ENCODE measurements at regions not wholly inside any gene's neighbourhood (a gene's known extent, or its start where the extent isn't known, plus 50 kb on each side); places are given as distances from the start of the nearest gene placed in this dataset.

- no peak overlapping the region for H3K27ac ChIP-seq
- no peak overlapping the region for H3K4me3 ChIP-seq (ENCODE audit: low read depth, low read length)
- H3K4me1 ChIP-seq: no peaks in the 10 kb centered on the region
- H3K9me3 ChIP-seq (ENCODE audit: control insufficient read depth, low read length): no peaks in the 10 kb centered on the region
- no peaks in the 10 kb centered on the region for H3K36me3 ChIP-seq (ENCODE audit: control insufficient read depth, insufficient read depth, low read length)
- H3K79me2 ChIP-seq: no peaks in the 10 kb centered on the region
- no peaks in the 10 kb centered on the region for H3K27me3 ChIP-seq (ENCODE audit: control insufficient read depth, insufficient read depth, low read length)
- no peak overlapping the region for H2AFZ ChIP-seq
- no peak overlapping the region for H3K9ac ChIP-seq
- TF ChIP-seq CTCF (IDR thresholded peaks at IDR 0.05): no peak
- H3K4me2 ChIP-seq (ENCODE audit: low read length): no peak overlapping the region
These were observed 87.8 kb upstream of the GALNT15 start for GRCh38 chr3:16086690-16087089.

- Histone ChIP-seq H3K9me3 (ENCODE audit: control insufficient read depth, low read length) (no peaks in the 10 kb centered on the region), H3K36me3 (ENCODE audit: control insufficient read depth, insufficient read depth, low read length) (no peaks in the 10 kb centered on the region), H2AFZ (no peak overlapping the region), H3K4me3 (ENCODE audit: low read depth, low read length) (no peak overlapping the region), H3K79me2 (no peaks in the 10 kb centered on the region), H3K27ac (no peak overlapping the region), H3K4me2 (ENCODE audit: low read length) (no peak overlapping the region), H3K4me1 (no peaks in the 10 kb centered on the region), H3K9ac (no peak overlapping the region), H3K27me3 (ENCODE audit: control insufficient read depth, insufficient read depth, low read length) (no peaks in the 10 kb centered on the region)
- no peak for TF ChIP-seq CTCF (IDR thresholded peaks at IDR 0.05)
These were observed 86.0 kb upstream of the GALNT15 start for GRCh38 chr3:16088496-16088895.

GRCh38 chr3:16089521-16089920, 85.0 kb upstream of the GALNT15 start:
- Histone ChIP-seq H3K4me2 (ENCODE audit: low read length) (no peak overlapping the region), H3K9ac (no peak overlapping the region), H3K79me2 (no peaks in the 10 kb centered on the region), H2AFZ (no peak overlapping the region), H3K9me3 (ENCODE audit: control insufficient read depth, low read length) (no peaks in the 10 kb centered on the region), H3K27ac (no peak overlapping the region), H3K36me3 (ENCODE audit: control insufficient read depth, insufficient read depth, low read length) (no peaks in the 10 kb centered on the region), H3K27me3 (ENCODE audit: control insufficient read depth, insufficient read depth, low read length) (no peaks in the 10 kb centered on the region), H3K4me1 (no peaks in the 10 kb centered on the region), H3K4me3 (ENCODE audit: low read depth, low read length) (no peak overlapping the region)
- TF ChIP-seq CTCF (IDR thresholded peaks at IDR 0.05): no peak

DNA sequence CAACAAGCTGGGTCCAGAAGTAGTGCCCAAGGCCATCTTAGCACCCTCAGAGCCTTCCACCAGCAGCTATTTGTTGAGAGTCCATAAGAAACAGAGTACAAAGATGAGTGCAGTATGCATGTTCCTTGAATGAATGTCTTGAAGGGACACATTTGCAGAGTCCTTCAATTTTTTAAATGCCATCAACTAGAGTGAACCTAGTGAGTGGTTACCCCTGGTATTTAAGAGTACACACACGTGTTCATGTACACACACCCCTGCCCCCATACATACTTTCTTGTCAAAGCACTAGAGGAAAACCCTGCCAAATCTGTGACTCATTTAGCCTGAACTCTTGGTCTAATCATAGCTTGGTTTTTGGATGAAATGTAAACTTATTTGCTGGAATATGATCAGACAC, 84.5 kb upstream of the GALNT15 start:
- H3K4me2 ChIP-seq (ENCODE audit: low read length): no peak overlapping the region
- H3K79me2 ChIP-seq: no peaks in the 10 kb centered on the region
- H3K4me3 ChIP-seq (ENCODE audit: low read depth, low read length): no peak overlapping the region
- H3K9me3 ChIP-seq (ENCODE audit: control insufficient read depth, low read length): no peaks in the 10 kb centered on the region
- no peaks in the 10 kb centered on the region for H3K27me3 ChIP-seq (ENCODE audit: control insufficient read depth, insufficient read depth, low read length)
- no peak overlapping the region for H3K9ac ChIP-seq
- no peak overlapping the region for H2AFZ ChIP-seq
- H3K4me1 ChIP-seq: no peaks in the 10 kb centered on the region
- TF ChIP-seq CTCF (IDR thresholded peaks at IDR 0.05): no peak
- H3K36me3 ChIP-seq (ENCODE audit: control insufficient read depth, insufficient read depth, low read length): no peaks in the 10 kb centered on the region
- H3K27ac ChIP-seq: no peak overlapping the region

GRCh38 chr3:16090706-16091105, 83.8 kb upstream of the GALNT15 start:
- Histone ChIP-seq H3K36me3 (ENCODE audit: control insufficient read depth, insufficient read depth, low read length) (no peaks in the 10 kb centered on the region), H3K79me2 (no peaks in the 10 kb centered on the region), H3K4me2 (ENCODE audit: low read length) (no peak overlapping the region), H3K9ac (no peak overlapping the region), H3K4me3 (ENCODE audit: low read depth, low read length) (no peak overlapping the region), H2AFZ (no peak overlapping the region), H3K4me1 (no peaks in the 10 kb centered on the region), H3K27me3 (ENCODE audit: control insufficient read depth, insufficient read depth, low read length) (no peaks in the 10 kb centered on the region), H3K9me3 (ENCODE audit: control insufficient read depth, low read length) (no peaks in the 10 kb centered on the region), H3K27ac (no peak overlapping the region)
- TF ChIP-seq CTCF (IDR thresholded peaks at IDR 0.05): no peak

Data from parathyroid adenoma (tissue), 2 donors.